ENCODE measurements at regions not wholly inside any gene's neighbourhood (a gene's known extent, or its start where the extent isn't known, plus 50 kb on each side); places are given as distances from the start of the nearest gene placed in this dataset.

DNA sequence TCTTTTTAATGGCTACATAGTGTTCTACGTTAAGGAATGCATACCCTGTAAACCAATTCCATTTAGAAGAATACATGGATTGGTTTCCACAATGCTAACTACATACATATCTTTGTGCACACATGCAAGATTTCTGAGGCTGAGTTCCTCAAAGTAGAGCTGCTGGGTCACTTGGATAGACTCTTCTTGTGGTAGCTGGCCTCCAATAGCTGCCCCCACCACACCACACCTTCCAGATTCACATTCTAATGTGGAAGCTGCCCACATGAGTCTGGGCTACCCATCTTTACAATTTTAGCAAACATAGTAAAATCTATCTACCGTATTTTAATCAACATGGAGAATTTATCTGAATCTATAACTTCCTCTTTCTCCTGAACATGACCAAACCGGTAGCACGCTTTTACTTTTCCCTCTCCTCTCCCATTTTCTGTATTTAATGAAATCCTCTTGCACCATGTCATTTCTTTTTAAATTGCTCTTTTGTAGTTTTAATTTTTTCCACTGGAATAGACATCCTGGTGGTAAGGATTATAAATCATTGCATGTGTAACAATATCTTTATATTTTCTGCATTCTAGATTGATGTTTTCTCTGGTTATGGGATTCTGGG, 74.7 kb upstream of the CITED2 start:
- no peaks in the 10 kb centered on the region for H3K27me3 ChIP-seq
- no peaks in the 10 kb centered on the region for H3K36me3 ChIP-seq
- 89 to 90% methylated on average over 4 of the region's 4 CpGs for WGBS, 2 donors (ENCODE audit: low coverage in 1 of 2)
- no peak overlapping the region for H3K27ac ChIP-seq
- no peak overlapping the region for H3K4me3 ChIP-seq
- no peaks in the 10 kb centered on the region for H3K9me3 ChIP-seq
- peaks cover 0 to 3% (median 0%) of the 10 kb centered on the region in 3 donors for H3K4me1 ChIP-seq
- ATAC-seq: no peak
- no peak for TF ChIP-seq POLR2AphosphoS5 (IDR thresholded peaks at IDR 0.05)
- TF ChIP-seq POLR2A (IDR thresholded peaks at IDR 0.05): no peak
- TF ChIP-seq, protein P1, sequence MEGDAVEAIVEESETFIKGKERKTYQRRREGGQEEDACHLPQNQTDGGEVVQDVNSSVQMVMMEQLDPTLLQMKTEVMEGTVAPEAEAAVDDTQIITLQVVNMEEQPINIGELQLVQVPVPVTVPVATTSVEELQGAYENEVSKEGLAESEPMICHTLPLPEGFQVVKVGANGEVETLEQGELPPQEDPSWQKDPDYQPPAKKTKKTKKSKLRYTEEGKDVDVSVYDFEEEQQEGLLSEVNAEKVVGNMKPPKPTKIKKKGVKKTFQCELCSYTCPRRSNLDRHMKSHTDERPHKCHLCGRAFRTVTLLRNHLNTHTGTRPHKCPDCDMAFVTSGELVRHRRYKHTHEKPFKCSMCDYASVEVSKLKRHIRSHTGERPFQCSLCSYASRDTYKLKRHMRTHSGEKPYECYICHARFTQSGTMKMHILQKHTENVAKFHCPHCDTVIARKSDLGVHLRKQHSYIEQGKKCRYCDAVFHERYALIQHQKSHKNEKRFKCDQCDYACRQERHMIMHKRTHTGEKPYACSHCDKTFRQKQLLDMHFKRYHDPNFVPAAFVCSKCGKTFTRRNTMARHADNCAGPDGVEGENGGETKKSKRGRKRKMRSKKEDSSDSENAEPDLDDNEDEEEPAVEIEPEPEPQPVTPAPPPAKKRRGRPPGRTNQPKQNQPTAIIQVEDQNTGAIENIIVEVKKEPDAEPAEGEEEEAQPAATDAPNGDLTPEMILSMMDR (IDR thresholded peaks at IDR 0.05): no peak
- TF ChIP-seq EP300 (IDR thresholded peaks at IDR 0.05): no peak

GRCh38 chr6:139448051-139448649, 73.7 kb upstream of the CITED2 start:
- peaks cover 0 to 3% (median 0%) of the 10 kb centered on the region in 3 donors for H3K4me1 ChIP-seq
- TF ChIP-seq EP300 (IDR thresholded peaks at IDR 0.05) (no peak), POLR2AphosphoS5 (IDR thresholded peaks at IDR 0.05) (no peak), POLR2A (IDR thresholded peaks at IDR 0.05) (no peak)
- TF ChIP-seq, protein P1 (IDR thresholded peaks at IDR 0.05): no peak
- H3K4me3 ChIP-seq: no peak overlapping the region
- ATAC-seq: no peak
- no peaks in the 10 kb centered on the region for H3K27me3 ChIP-seq
- H3K9me3 ChIP-seq: no peaks in the 10 kb centered on the region
- 86 to 95% methylated on average over 2 of the region's 2 CpGs for WGBS, 2 donors (ENCODE audit: low coverage in 1 of 2)
- H3K36me3 ChIP-seq: no peaks in the 10 kb centered on the region
- no peak overlapping the region for H3K27ac ChIP-seq

- no peak for ATAC-seq
- TF ChIP-seq, protein P1 (IDR thresholded peaks at IDR 0.05): no peak
- TF ChIP-seq POLR2A (IDR thresholded peaks at IDR 0.05) (no peak), POLR2AphosphoS5 (IDR thresholded peaks at IDR 0.05) (no peak), EP300 (IDR thresholded peaks at IDR 0.05) (no peak)
- H3K9me3 ChIP-seq: no peaks in the 10 kb centered on the region
- no peak overlapping the region for H3K4me3 ChIP-seq
- no peak overlapping the region for H3K27ac ChIP-seq
- peaks cover 0 to 3% (median 0%) of the 10 kb centered on the region in 3 donors for H3K4me1 ChIP-seq
- WGBS, 2 donors (ENCODE audit: low coverage in 1 of 2): 100% methylated on average over 1 of the region's 1 CpG
- H3K27me3 ChIP-seq: no peaks in the 10 kb centered on the region
- no peaks in the 10 kb centered on the region for H3K36me3 ChIP-seq
Measured at GRCh38 chr6:139447656-139447975, 73.2 kb upstream of the CITED2 start.

DNA sequence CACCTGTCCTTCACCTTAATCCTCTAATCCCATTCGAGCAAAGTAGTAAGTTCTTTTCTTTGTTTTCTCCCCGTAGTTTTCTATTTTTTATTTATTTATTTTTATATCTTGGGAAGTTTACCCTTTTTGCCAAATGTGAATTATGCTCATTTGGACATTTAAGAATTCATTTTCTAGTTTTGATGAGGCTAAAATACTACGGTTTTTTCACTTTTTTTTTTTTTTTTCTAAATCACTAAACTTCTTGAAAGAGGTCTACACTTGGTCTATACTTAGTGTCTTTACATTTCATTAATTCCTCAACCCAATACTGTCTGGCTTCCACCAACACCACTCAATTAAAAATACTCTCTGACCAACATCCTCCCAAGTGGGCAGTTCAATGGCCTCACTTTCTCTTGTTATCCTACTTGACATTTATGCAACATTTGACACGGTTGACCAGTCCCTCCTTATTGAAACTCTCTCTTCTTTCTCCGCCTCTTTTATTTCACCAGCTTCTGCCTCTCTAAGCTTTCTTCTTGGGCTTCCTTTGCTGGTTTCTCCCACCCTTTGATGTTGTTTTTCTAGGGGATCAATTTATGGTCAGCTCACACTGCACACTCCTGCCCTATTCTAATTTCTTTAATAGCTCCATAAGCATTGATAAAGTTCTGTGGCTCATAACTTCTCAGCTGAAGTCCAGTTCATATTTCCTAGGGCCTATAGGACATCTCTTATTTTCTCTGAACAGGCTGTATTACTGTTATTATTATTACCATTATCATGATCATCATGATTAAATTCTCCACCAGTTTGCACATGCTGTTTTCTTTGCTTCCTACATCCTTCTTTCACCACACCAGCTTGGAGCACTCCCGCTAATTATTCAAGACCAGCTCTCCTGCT, 72.6 kb upstream of the CITED2 start:
- WGBS, 2 donors (ENCODE audit: low coverage in 1 of 2): 85 to 91% methylated on average over 6 of the region's 6 CpGs
- H3K27ac ChIP-seq: no peak overlapping the region

More for the DNA sequence above, 72.6 kb upstream of the CITED2 start:
- ATAC-seq: no peak
- Histone ChIP-seq H3K36me3 (no peaks in the 10 kb centered on the region), H3K4me3 (no peak overlapping the region), H3K4me1 (peaks cover 0 to 3% (median 0%) of the 10 kb centered on the region in 3 donors), H3K27me3 (no peaks in the 10 kb centered on the region), H3K9me3 (no peaks in the 10 kb centered on the region)
- TF ChIP-seq, protein P1 (IDR thresholded peaks at IDR 0.05): no peak
- no peak for TF ChIP-seq EP300 (IDR thresholded peaks at IDR 0.05)
- TF ChIP-seq POLR2AphosphoS5 (IDR thresholded peaks at IDR 0.05): no peak
- no peak for TF ChIP-seq POLR2A (IDR thresholded peaks at IDR 0.05)
